ENCODE measurements at regions not wholly inside any gene's neighbourhood (a gene's known extent, or its start where the extent isn't known, plus 50 kb on each side); places are given as distances from the start of the nearest gene placed in this dataset.

DNA sequence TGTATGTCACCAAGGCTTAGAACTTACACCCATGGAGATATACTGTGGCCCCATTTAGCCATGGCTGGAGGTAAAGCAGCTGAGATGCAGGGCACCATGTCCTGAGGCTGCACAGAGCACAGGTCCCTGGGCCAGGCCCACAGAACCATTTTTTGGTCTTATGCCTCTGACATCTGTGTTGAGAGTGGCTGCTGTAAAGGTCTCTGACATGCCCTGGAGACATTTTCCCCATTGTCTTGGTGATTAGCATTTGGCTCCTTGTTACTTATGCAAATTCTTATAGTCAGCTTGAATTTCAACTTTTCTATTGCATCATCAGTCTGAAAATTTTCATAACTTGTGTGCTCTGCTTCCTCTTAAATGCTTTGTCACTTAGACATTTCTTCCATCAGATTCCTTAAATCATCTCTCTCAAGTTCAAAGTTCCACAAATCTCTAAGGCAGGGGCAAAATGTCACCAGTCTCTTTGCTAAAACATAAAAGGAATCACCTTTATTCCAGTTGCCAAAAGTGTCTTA, 701.3 kb downstream of the EPHA3 start:
- peaks cover 11% of the 10 kb centered on the region for H3K4me1 Mint-ChIP-seq
- no peak for ATAC-seq
- ChIA-PET POLR2A (no interaction called here), CTCF (no interaction called here)
- peaks cover 35% of the 10 kb centered on the region for H3K36me3 Mint-ChIP-seq
- no peak overlapping the region for H3K4me3 Mint-ChIP-seq
- TF ChIP-seq JUN (CRISPR knock-in tag; IDR thresholded peaks at IDR 0.05), result no peak
- TF ChIP-seq CBFB (CRISPR knock-in tag; IDR thresholded peaks at IDR 0.05; ENCODE audit: low read depth), result no peak
- TF ChIP-seq, protein P1, sequence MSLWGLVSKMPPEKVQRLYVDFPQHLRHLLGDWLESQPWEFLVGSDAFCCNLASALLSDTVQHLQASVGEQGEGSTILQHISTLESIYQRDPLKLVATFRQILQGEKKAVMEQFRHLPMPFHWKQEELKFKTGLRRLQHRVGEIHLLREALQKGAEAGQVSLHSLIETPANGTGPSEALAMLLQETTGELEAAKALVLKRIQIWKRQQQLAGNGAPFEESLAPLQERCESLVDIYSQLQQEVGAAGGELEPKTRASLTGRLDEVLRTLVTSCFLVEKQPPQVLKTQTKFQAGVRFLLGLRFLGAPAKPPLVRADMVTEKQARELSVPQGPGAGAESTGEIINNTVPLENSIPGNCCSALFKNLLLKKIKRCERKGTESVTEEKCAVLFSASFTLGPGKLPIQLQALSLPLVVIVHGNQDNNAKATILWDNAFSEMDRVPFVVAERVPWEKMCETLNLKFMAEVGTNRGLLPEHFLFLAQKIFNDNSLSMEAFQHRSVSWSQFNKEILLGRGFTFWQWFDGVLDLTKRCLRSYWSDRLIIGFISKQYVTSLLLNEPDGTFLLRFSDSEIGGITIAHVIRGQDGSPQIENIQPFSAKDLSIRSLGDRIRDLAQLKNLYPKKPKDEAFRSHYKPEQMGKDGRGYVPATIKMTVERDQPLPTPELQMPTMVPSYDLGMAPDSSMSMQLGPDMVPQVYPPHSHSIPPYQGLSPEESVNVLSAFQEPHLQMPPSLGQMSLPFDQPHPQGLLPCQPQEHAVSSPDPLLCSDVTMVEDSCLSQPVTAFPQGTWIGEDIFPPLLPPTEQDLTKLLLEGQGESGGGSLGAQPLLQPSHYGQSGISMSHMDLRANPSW (CRISPR knock-in tag; conservative IDR thresholded peaks at IDR 0.05; ENCODE audit: low read depth), result no peak
- TF ChIP-seq, protein P2, sequence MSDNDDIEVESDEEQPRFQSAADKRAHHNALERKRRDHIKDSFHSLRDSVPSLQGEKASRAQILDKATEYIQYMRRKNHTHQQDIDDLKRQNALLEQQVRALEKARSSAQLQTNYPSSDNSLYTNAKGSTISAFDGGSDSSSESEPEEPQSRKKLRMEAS (CRISPR knock-in tag; IDR thresholded peaks at IDR 0.05), result no peak
- no peak for TF ChIP-seq IRF2 (CRISPR knock-in tag; IDR thresholded peaks at IDR 0.05; ENCODE audit: borderline replicate concordance, low read depth)
- H3K27ac Mint-ChIP-seq, result no peak overlapping the region
- peaks cover 43% of the 10 kb centered on the region for H3K9me3 Mint-ChIP-seq
- DNase-seq (ENCODE audit: low spot score), result no peak
- H3K27me3 Mint-ChIP-seq (ENCODE audit: low read depth), result no peaks in the 10 kb centered on the region

DNA sequence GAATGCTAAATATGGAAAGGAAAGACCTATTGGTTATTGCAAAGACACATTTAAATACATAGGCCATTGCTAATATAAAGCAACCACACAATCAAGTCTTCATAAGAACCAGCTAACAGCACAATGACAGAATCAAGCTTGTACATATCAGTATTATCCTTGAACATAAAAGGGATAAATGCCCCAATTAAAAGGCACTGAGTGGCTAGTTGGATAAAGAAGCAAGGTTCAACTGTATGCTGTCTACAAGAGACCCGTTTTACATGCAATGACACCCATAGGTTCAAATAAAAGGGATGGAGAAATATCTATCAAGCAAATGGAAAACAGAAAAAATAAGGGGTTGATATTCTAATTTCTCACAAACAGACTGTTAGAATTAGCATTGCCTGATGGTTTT, 706.1 kb downstream of the EPHA3 start:
- Mint-ChIP-seq H3K36me3 (peaks cover 36% of the 10 kb centered on the region), H3K27me3 (ENCODE audit: low read depth) (no peaks in the 10 kb centered on the region; the same call in 1 of the 2 replicates), H3K4me3 (no peak overlapping the region), H3K27ac (no peak overlapping the region), H3K4me1 (no peaks in the 10 kb centered on the region), H3K9me3 (peaks cover 66% of the 10 kb centered on the region)
- CTCF ChIA-PET, result no interaction called here
- POLR2A ChIA-PET, result no interaction called here
- ATAC-seq, result no peak
- no peak for DNase-seq (ENCODE audit: low spot score)
- TF ChIP-seq, protein P3, sequence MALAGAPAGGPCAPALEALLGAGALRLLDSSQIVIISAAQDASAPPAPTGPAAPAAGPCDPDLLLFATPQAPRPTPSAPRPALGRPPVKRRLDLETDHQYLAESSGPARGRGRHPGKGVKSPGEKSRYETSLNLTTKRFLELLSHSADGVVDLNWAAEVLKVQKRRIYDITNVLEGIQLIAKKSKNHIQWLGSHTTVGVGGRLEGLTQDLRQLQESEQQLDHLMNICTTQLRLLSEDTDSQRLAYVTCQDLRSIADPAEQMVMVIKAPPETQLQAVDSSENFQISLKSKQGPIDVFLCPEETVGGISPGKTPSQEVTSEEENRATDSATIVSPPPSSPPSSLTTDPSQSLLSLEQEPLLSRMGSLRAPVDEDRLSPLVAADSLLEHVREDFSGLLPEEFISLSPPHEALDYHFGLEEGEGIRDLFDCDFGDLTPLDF (CRISPR knock-in tag; IDR thresholded peaks at IDR 0.05), result no peak
- TF ChIP-seq, protein P4, sequence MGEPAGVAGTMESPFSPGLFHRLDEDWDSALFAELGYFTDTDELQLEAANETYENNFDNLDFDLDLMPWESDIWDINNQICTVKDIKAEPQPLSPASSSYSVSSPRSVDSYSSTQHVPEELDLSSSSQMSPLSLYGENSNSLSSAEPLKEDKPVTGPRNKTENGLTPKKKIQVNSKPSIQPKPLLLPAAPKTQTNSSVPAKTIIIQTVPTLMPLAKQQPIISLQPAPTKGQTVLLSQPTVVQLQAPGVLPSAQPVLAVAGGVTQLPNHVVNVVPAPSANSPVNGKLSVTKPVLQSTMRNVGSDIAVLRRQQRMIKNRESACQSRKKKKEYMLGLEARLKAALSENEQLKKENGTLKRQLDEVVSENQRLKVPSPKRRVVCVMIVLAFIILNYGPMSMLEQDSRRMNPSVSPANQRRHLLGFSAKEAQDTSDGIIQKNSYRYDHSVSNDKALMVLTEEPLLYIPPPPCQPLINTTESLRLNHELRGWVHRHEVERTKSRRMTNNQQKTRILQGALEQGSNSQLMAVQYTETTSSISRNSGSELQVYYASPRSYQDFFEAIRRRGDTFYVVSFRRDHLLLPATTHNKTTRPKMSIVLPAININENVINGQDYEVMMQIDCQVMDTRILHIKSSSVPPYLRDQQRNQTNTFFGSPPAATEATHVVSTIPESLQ (CRISPR knock-in tag; IDR thresholded peaks at IDR 0.05), result no peak
- TF ChIP-seq ELF4 (CRISPR knock-in tag; IDR thresholded peaks at IDR 0.05; ENCODE audit: low read depth), result no peak
- TF ChIP-seq, protein P5, sequence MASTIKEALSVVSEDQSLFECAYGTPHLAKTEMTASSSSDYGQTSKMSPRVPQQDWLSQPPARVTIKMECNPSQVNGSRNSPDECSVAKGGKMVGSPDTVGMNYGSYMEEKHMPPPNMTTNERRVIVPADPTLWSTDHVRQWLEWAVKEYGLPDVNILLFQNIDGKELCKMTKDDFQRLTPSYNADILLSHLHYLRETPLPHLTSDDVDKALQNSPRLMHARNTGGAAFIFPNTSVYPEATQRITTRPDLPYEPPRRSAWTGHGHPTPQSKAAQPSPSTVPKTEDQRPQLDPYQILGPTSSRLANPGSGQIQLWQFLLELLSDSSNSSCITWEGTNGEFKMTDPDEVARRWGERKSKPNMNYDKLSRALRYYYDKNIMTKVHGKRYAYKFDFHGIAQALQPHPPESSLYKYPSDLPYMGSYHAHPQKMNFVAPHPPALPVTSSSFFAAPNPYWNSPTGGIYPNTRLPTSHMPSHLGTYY (CRISPR knock-in tag; IDR thresholded peaks at IDR 0.05), result no peak
- TF ChIP-seq CREM (CRISPR knock-in tag; IDR thresholded peaks at IDR 0.05), result no peak
- TF ChIP-seq ETV6 (CRISPR knock-in tag; IDR thresholded peaks at IDR 0.05), result no peak
- TF ChIP-seq, protein P6, sequence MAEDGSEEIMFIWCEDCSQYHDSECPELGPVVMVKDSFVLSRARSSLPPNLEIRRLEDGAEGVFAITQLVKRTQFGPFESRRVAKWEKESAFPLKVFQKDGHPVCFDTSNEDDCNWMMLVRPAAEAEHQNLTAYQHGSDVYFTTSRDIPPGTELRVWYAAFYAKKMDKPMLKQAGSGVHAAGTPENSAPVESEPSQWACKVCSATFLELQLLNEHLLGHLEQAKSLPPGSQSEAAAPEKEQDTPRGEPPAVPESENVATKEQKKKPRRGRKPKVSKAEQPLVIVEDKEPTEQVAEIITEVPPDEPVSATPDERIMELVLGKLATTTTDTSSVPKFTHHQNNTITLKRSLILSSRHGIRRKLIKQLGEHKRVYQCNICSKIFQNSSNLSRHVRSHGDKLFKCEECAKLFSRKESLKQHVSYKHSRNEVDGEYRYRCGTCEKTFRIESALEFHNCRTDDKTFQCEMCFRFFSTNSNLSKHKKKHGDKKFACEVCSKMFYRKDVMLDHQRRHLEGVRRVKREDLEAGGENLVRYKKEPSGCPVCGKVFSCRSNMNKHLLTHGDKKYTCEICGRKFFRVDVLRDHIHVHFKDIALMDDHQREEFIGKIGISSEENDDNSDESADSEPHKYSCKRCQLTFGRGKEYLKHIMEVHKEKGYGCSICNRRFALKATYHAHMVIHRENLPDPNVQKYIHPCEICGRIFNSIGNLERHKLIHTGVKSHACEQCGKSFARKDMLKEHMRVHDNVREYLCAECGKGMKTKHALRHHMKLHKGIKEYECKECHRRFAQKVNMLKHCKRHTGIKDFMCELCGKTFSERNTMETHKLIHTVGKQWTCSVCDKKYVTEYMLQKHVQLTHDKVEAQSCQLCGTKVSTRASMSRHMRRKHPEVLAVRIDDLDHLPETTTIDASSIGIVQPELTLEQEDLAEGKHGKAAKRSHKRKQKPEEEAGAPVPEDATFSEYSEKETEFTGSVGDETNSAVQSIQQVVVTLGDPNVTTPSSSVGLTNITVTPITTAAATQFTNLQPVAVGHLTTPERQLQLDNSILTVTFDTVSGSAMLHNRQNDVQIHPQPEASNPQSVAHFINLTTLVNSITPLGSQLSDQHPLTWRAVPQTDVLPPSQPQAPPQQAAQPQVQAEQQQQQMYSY (CRISPR knock-in tag; IDR thresholded peaks at IDR 0.05), result no peak
- TF ChIP-seq CREB1 (CRISPR knock-in tag; IDR thresholded peaks at IDR 0.05), result no peak
- TF ChIP-seq TCF7 (CRISPR knock-in tag; IDR thresholded peaks at IDR 0.05; ENCODE audit: low read depth), result no peak
- no peak for TF ChIP-seq SP1 (CRISPR knock-in tag; conservative IDR thresholded peaks at IDR 0.05)
- TF ChIP-seq, protein P7, sequence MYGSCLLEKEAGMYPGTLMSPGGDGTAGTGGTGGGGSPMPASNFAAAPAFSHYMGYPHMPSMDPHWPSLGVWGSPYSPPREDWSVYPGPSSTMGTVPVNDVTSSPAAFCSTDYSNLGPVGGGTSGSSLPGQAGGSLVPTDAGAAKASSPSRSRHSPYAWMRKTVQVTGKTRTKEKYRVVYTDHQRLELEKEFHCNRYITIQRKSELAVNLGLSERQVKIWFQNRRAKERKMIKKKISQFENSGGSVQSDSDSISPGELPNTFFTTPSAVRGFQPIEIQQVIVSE (CRISPR knock-in tag; IDR thresholded peaks at IDR 0.05; ENCODE audit: borderline replicate concordance), result no peak
- TF ChIP-seq, protein P8, sequence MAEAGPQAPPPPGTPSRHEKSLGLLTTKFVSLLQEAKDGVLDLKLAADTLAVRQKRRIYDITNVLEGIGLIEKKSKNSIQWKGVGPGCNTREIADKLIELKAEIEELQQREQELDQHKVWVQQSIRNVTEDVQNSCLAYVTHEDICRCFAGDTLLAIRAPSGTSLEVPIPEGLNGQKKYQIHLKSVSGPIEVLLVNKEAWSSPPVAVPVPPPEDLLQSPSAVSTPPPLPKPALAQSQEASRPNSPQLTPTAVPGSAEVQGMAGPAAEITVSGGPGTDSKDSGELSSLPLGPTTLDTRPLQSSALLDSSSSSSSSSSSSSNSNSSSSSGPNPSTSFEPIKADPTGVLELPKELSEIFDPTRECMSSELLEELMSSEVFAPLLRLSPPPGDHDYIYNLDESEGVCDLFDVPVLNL (CRISPR knock-in tag; IDR thresholded peaks at IDR 0.05; ENCODE audit: borderline replicate concordance, low read depth), result no peak
- TF ChIP-seq SMAD4 (CRISPR knock-in tag; IDR thresholded peaks at IDR 0.05), result no peak

Measured in WTC11 (cell line).